ENCODE measurements at regions not wholly inside any gene's neighbourhood (a gene's known extent, or its start where the extent isn't known, plus 50 kb on each side); places are given as distances from the start of the nearest gene placed in this dataset.

DNA sequence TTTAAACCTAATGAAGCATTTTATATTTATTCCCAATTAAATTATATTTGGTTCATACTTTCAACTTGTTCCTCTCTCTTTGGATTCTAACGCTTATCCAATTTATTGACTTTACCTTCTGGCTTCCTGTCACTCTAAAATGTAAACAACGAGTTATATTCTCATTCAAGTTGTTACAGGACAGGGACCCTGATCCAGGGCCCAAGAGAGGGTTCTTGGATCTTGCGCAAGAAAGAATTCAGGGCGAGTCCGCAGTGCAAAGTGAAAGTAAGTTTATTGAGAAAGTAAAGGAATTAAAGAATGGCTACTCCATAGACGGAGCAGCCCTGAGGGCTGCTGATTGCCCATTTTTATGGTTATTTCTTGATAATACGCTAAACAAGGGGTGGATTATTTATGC, 405.6 kb upstream of the API5 start:
- dilution Hi-C loops (cut with MboI; ENCODE audit: extremely low pct_ligation_motif_present, low sequenced_read_pairs), result no loop called here
- FAIRE-seq (no peak), DNase-seq (ENCODE audit: low read depth, low spot score) (no peak)
- H3K4me1 ChIP-seq (ENCODE audit: control insufficient read depth, extremely low read depth, insufficient read depth, low read length), result no peaks in the 10 kb centered on the region
- no peaks in the 10 kb centered on the region for H4K20me1 ChIP-seq (replicated peaks; ENCODE audit: control insufficient read depth, extremely low read depth, insufficient read depth, low read length)
- no peak overlapping the region for H2AFZ ChIP-seq (ENCODE audit: low read depth, low read length)
- H3K4me2 ChIP-seq (ENCODE audit: insufficient read depth, low read length), result no peak overlapping the region
- H3K9ac ChIP-seq (replicated peaks; ENCODE audit: extremely low read depth, insufficient read depth, low read length), result no peak overlapping the region
- TF ChIP-seq POLR2AphosphoS5 (IDR thresholded peaks at IDR 0.05; ENCODE audit: insufficient read depth, low read depth, low read length) (no peak), JUN (IDR thresholded peaks at IDR 0.05; ENCODE audit: borderline replicate concordance, insufficient read depth, insufficient read length, low read depth) (no peak), FOS (IDR thresholded peaks at IDR 0.05; ENCODE audit: borderline replicate concordance, insufficient read depth, low read length) (no peak), GATA2 (IDR thresholded peaks at IDR 0.05; ENCODE audit: insufficient read depth, insufficient read length, low read depth, low read length) (no peak), MYC (IDR thresholded peaks at IDR 0.05; ENCODE audit: low read depth, low read length) (no peak), POLR2A (IDR thresholded peaks at IDR 0.05; ENCODE audit: low read depth, low read length) (no peak), EZH2 (IDR thresholded peaks at IDR 0.05; ENCODE audit: borderline replicate concordance, low read depth, low read length, severe bottlenecking) (no peak)
- TF ChIP-seq, protein P1, sequence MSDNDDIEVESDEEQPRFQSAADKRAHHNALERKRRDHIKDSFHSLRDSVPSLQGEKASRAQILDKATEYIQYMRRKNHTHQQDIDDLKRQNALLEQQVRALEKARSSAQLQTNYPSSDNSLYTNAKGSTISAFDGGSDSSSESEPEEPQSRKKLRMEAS (IDR thresholded peaks at IDR 0.05; ENCODE audit: insufficient read depth, insufficient read length), result no peak
- TF ChIP-seq, protein P2, sequence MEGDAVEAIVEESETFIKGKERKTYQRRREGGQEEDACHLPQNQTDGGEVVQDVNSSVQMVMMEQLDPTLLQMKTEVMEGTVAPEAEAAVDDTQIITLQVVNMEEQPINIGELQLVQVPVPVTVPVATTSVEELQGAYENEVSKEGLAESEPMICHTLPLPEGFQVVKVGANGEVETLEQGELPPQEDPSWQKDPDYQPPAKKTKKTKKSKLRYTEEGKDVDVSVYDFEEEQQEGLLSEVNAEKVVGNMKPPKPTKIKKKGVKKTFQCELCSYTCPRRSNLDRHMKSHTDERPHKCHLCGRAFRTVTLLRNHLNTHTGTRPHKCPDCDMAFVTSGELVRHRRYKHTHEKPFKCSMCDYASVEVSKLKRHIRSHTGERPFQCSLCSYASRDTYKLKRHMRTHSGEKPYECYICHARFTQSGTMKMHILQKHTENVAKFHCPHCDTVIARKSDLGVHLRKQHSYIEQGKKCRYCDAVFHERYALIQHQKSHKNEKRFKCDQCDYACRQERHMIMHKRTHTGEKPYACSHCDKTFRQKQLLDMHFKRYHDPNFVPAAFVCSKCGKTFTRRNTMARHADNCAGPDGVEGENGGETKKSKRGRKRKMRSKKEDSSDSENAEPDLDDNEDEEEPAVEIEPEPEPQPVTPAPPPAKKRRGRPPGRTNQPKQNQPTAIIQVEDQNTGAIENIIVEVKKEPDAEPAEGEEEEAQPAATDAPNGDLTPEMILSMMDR (IDR thresholded peaks at IDR 0.05; ENCODE audit: extremely low read depth in 1 of 2, insufficient read depth in 1 of 2, low read depth in 1 of 2, low read length in 2 of 2), result no peak
- no peaks in the 10 kb centered on the region for H3K36me3 ChIP-seq (ENCODE audit: control insufficient read depth in 2 of 2, extremely low read depth in 1 of 2, insufficient read depth in 2 of 2, low read length in 2 of 2)
- peaks cover 4% of the 10 kb centered on the region for H3K9me3 ChIP-seq (replicated peaks; ENCODE audit: control insufficient read depth, insufficient read depth, low read length)
- H3K4me3 ChIP-seq (replicated peaks in 1 of 3; ENCODE audit: insufficient read depth in 1 of 3, low read depth in 1 of 3, low read length in 3 of 3), result no peak overlapping the region
- H3K9me1 ChIP-seq (replicated peaks; ENCODE audit: control insufficient read depth, extremely low read depth, insufficient read depth, low read length), result no peaks in the 10 kb centered on the region
- no TSS peak for BruUV-seq (replicated peaks)
- ChIA-PET CTCF (no interaction called here), POLR2A (interaction anchor here (0.6 kb wide), 1 partner anchor 390 kb away, joined by 5 read pairs; no protein-coding TSS in a partner anchor)
- intact Hi-C loops (cut with micrococcal nuclease), result no loop called here
- H3K27me3 ChIP-seq (ENCODE audit: control insufficient read depth in 2 of 2, insufficient read depth in 2 of 2, low read length in 2 of 2), result no peaks in the 10 kb centered on the region
- no peak overlapping the region for H3K27ac ChIP-seq (ENCODE audit: insufficient read depth, low read depth, low read length)
- no peaks in the 10 kb centered on the region for H3K79me2 ChIP-seq (ENCODE audit: control insufficient read depth, insufficient read depth, low read length)

Measured in endothelial cell of umbilical vein (primary cell).